ENCODE measurements at regions not wholly inside any gene's neighbourhood (a gene's known extent, or its start where the extent isn't known, plus 50 kb on each side); places are given as distances from the start of the nearest gene placed in this dataset.

DNA sequence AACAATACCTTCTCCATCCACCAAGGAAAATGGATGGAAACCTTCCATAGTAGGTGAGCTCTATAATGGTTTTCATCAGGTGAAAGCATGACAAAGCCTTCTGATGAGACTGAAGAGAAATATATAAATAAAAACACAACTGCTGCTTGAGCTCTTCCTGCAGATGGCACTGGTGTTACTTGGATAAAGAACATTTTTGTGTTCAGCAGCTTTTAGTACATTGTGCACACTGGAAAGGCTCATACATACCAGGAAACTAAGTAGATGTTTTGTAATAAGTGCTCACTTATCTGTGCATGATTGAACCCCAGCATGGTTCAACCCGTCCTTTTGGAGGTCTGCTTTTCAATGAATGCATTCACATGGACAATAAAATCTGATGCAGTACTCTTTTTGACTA, 357.3 kb upstream of the MIS18BP1 start:
- H3K4me3 ChIP-seq (replicated peaks in 1 of 2; ENCODE audit: low read depth in 1 of 2, low read length in 2 of 2), result no peak overlapping the region
- TF ChIP-seq POLR2A (IDR thresholded peaks at IDR 0.05; ENCODE audit: borderline replicate concordance, extremely low read depth, insufficient read depth, insufficient read length) (no peak), RAD21 (IDR thresholded peaks at IDR 0.05; ENCODE audit: low read depth) (peak; percentile 38)
- no peaks in the 10 kb centered on the region for H4K20me1 ChIP-seq (ENCODE audit: insufficient read depth)
- H3K9me2 ChIP-seq (ENCODE audit: insufficient read depth), result no peaks in the 10 kb centered on the region
- H3K79me2 ChIP-seq (ENCODE audit: insufficient read depth, low read length), result no peaks in the 10 kb centered on the region
- H3K9me3 ChIP-seq (ENCODE audit: control insufficient read depth in 1 of 2, insufficient read depth in 1 of 2, low read depth in 1 of 2, low read length in 2 of 2), result no peaks in the 10 kb centered on the region
- ChIA-PET CTCF (no interaction called here), RAD21 (ENCODE audit: low non-redundant PET in 1 of 2, low total read pairs in 2 of 2, uncharacterized antibody in 2 of 2, unreplicated experiment in 2 of 2) (no interaction called here), POLR2A (no interaction called here)
- no peak overlapping the region for H2AFZ ChIP-seq (ENCODE audit: low read depth, low read length, poor library complexity, severe bottlenecking)
- H3K9ac ChIP-seq (ENCODE audit: low read length), result no peak overlapping the region
- BruUV-seq (replicated peaks), result no TSS peak
- intact Hi-C loops (cut with micrococcal nuclease), result no loop called here
- no peaks in the 10 kb centered on the region for H3K27me3 ChIP-seq (ENCODE audit: insufficient read depth, low read length)
- DNase-seq (ENCODE audit: low read depth, low spot score) (no peak), ATAC-seq (no peak)
- H3K36me3 ChIP-seq (ENCODE audit: control insufficient read depth in 1 of 2, insufficient read depth in 2 of 2, low read length in 2 of 2), result no peaks in the 10 kb centered on the region
- no peak overlapping the region for H3K27ac ChIP-seq (ENCODE audit: low read depth, low read length)
- H3K4me2 ChIP-seq (ENCODE audit: low read length), result no peak overlapping the region
- H3K4me1 ChIP-seq (ENCODE audit: control insufficient read depth in 1 of 2, insufficient read depth in 2 of 2, low read length in 2 of 2), result no peaks in the 10 kb centered on the region

DNA sequence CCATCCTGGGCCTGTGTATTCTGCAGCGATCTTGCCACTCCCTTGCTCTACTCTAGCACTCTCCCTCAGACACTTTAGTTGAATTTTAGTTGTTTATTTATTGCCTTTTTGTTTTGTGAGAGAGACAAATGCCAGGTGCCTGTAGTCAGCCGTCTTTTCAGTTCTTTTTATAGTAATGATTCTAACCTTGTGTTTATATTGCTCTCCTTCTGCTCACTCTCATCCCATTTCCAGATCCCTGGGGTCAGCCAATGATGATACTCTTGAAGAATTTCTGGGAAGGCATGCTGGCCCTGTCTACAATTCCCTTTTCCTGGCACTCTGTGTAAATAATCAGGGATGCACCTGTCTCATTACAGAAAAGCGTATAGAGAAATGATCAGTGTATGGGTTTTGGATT, 334.1 kb upstream of the MIS18BP1 start:
- Histone ChIP-seq H3K4me2 (ENCODE audit: low read length) (no peak overlapping the region), H3K27me3 (ENCODE audit: insufficient read depth, low read length) (no peaks in the 10 kb centered on the region), H3K9me3 (ENCODE audit: control insufficient read depth in 1 of 2, insufficient read depth in 1 of 2, low read depth in 1 of 2, low read length in 2 of 2) (peaks cover 0 to 3% of the 10 kb centered on the region in 2 experiments; a peak in 2 of 4 replicates), H4K20me1 (ENCODE audit: insufficient read depth) (no peaks in the 10 kb centered on the region), H3K9me2 (ENCODE audit: insufficient read depth) (no peaks in the 10 kb centered on the region), H3K27ac (ENCODE audit: low read depth, low read length) (no peak overlapping the region), H3K9ac (ENCODE audit: low read length) (no peak overlapping the region), H2AFZ (ENCODE audit: low read depth, low read length, poor library complexity, severe bottlenecking) (no peak overlapping the region), H3K36me3 (ENCODE audit: control insufficient read depth in 1 of 2, insufficient read depth in 2 of 2, low read length in 2 of 2) (no peaks in the 10 kb centered on the region), H3K79me2 (ENCODE audit: insufficient read depth, low read length) (no peaks in the 10 kb centered on the region), H3K4me3 (replicated peaks in 1 of 2; ENCODE audit: low read depth in 1 of 2, low read length in 2 of 2) (no peak overlapping the region), H3K4me1 (ENCODE audit: control insufficient read depth in 1 of 2, insufficient read depth in 2 of 2, low read length in 2 of 2) (no peaks in the 10 kb centered on the region)
- intact Hi-C loops (cut with micrococcal nuclease), result no loop called here
- RAD21 ChIA-PET (ENCODE audit: low non-redundant PET in 1 of 2, low total read pairs in 2 of 2, uncharacterized antibody in 2 of 2, unreplicated experiment in 2 of 2), result no interaction called here
- CTCF ChIA-PET, result no interaction called here
- BruUV-seq (replicated peaks), result no TSS peak
- DNase-seq (ENCODE audit: low read depth, low spot score) (no peak), ATAC-seq (no peak)
- TF ChIP-seq, protein P1, sequence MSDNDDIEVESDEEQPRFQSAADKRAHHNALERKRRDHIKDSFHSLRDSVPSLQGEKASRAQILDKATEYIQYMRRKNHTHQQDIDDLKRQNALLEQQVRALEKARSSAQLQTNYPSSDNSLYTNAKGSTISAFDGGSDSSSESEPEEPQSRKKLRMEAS (IDR thresholded peaks at IDR 0.05), result no peak
- TF ChIP-seq SRF (IDR thresholded peaks at IDR 0.05; ENCODE audit: low read depth), result no peak
- no peak for TF ChIP-seq POLR2AphosphoS5 (IDR thresholded peaks at IDR 0.05; ENCODE audit: low read depth, low read length)
- TF ChIP-seq EZH2 (IDR thresholded peaks at IDR 0.05), result no peak
- TF ChIP-seq RAD21 (IDR thresholded peaks at IDR 0.05; ENCODE audit: low read depth), result no peak
- TF ChIP-seq, protein P2, sequence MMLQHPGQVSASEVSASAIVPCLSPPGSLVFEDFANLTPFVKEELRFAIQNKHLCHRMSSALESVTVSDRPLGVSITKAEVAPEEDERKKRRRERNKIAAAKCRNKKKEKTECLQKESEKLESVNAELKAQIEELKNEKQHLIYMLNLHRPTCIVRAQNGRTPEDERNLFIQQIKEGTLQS (IDR thresholded peaks at IDR 0.05), result no peak
- POLR2A ChIA-PET, result no interaction called here
